ENCODE measurements at regions not wholly inside any gene's neighbourhood (a gene's known extent, or its start where the extent isn't known, plus 50 kb on each side); places are given as distances from the start of the nearest gene placed in this dataset.

- DNase-seq, result no peak
These were observed 283.6 kb downstream of the LMO7 start for GRCh38 chr13:75919660-75920199.

- no peak for DNase-seq
These were observed 278.9 kb downstream of the LMO7 start for GRCh38 chr13:75915066-75915465.

GRCh38 chr13:75913925-75914324 is 277.8 kb downstream of the LMO7 start:
- no peak for DNase-seq

- DNase-seq, result no peak
These were observed 274.5 kb downstream of the LMO7 start for GRCh38 chr13:75910591-75910990.
